HG02610 (cell line): ENCODE measurements at regions not wholly inside any gene's neighbourhood (a gene's known extent, or its start where the extent isn't known, plus 50 kb on each side); places are given as distances from the start of the nearest gene placed in this dataset.

ENCODE experiments used
- ATAC-seq: cut with Tn5 transposase; IDR thresholded peaks from one replicate; pipeline ENCODE4 v1.9.1; 2021; ENCODE audit warnings: mild to moderate bottlenecking, moderate library complexity; ENCODE audit not compliant: unreplicated experiment

DNA sequence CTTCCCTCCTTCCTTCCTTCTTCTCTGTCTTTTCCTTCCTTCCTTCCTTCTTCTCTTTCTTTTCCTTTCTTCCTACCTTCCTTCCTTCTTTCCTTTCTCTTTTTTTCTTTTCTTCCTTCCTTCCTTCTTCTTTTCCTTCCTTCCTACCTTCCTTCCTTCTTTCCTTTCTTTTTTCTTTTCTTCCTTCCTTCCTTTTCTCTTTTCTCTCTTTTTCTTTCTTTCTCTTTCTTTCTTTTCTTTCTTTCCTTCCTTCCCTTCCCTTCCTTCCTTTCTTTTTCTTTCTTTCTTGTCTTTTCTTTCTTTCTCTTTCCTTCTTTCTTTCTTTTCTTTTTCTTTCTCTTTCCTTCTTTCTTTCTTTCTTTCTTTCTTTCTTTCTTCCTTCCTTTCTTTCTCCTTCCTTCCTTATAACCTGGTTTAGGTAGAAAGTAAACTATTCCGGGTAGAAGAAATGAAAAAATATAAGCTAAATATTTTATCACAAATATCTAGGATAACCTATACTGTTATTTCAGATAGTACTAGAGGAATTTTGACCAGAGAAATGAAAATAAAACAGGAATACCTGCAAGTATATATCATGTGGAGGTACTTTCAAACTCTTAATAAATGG is 1741.8 kb upstream of the CDH9 start:
- no peak for ATAC-seq

DNA sequence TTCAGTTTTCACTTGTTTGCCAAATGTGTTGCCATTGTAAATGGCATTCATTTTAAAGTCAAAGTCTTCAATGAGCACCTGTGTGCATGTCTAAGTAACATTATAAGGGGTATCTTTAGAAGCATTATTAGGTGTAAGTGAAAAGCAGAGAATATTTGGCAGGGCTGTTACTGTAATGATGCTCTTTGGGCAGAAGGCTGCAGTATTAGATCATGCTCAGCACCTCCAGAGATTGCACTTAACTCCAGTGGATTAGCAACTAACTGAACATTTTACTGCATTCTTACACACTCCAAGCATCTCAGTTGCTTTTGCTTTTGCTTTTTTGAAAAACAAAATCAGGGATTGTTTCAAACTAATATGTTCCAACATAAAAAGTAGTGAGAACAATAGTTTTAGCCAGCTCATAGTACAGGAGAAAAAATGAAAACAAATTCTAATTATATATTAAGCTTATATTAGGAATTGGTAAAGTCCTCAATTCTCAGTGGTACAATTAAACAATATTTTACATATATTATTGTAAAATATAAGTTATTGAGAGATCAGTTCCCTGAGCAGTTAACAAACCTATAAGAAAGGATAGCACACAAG is 1740.9 kb upstream of the CDH9 start:
- no peak for ATAC-seq

DNA sequence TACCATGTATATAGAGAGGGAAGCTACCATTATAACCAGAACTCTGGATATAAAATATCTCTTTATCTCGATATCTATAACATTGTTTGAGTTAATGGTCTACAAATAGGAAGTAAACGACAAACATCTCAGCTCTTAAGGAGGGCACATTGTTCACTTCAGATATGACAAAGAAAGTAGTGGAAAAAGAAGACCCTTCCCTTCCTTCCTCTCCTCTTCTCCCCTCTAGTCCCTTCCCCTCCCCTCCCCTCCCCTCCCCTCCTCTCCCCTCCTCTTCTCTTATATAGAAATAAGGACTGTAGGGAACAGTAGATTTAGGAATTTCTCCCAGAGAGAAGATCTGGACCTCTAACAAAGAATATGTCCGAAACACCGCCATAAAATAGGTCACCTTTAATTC is 1731.9 kb upstream of the CDH9 start:
- no peak for ATAC-seq

DNA sequence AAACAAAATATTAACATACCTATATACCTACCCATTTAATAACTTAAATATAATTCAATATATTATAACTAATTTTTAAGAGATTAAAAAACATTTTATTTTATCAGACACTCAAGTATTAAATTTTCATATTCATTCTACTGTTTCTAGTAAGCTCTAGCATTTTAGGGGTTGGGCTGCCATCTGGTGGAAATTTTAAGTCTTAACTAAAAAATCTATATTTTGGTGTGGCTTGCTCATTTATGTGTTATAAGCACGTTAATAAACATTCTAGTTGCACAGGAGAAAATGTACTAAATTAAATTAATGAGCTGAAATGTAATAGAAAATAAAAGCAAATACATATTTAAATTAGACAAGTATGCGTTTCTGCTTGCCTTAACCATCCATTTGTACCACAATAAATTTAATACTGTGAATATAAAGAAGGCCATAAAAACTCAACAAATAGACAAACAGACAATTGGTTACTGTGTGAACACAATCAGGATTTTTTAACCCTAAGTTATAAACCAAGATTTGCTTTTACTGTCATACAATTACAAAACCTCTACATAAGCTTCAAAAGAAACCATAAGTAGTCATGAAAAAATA is 1728.3 kb upstream of the CDH9 start:
- no peak for ATAC-seq

DNA sequence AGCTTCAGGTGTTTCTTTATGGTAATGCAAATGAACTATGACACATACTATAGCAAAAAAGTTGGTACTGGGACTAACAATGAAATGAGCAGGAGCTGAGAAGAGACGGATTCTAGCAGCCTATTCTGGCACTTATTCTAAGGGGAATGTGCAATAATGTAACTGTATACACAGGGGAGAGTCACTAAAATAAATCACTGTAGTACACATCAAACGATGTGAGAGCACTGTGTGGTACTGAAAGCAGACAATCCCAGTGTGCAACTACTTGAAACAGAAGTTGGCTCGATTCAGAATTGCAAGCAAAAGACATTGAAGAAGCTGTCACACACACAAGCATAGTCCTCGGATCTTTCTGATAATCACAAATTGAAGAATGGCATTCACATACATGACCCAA is 1713.0 kb upstream of the CDH9 start:
- no peak for ATAC-seq

DNA sequence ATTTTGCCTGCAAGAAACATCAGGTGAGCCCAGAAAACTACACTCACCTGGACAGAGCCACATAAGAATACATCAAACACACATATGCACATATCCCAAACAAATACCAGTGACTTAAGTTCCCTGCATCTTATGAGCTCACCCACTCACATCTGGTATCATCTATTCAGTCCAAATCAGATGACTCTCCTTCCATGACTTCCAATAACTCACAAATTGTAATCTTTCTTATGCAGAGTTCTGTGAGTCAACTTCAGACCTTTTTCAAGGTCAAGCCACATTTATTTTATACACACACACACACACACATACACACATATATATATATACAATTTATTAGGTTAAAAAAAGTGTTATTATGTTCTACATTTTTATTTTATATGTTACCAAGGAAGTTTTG is 1711.9 kb upstream of the CDH9 start:
- ATAC-seq = no peak

DNA sequence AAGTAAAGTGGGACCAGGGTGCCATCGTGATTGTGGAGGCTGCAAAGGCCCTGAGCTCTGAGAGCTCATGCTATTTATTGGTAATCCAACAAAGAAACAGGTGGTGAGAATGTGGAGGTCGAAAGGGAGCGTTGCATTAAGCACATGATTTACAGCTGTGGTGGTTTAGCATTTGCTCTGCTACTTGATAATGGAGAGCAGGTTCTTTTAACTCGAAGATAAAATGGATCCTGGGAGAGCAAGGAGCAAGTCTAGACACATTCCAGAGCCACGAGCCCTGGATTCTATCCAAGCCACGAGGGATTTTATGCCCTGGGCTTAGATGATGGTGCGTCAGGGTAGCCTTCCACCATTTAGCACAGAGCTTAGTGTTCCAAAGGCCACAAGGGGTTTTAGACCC is 1710.1 kb upstream of the CDH9 start:
- no peak for ATAC-seq

DNA sequence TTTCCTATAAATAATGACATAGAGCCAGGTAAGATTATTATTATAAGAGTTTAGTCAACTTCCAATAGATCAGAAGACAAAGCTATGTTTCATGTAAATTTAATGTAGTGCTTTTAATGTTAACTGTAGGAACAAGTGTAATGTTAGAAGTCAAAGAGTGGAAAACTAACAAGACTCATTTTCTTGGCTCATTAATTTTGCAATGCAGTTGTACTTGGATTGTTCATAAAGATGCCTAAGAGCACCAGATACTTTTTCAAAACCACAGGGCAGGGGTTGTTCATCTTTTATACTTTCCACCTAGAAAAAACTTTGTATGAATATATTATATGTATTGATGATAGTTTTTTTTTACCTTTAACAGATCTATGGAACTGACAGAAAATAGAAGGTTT is 1705.3 kb upstream of the CDH9 start:
- ATAC-seq = no peak

DNA sequence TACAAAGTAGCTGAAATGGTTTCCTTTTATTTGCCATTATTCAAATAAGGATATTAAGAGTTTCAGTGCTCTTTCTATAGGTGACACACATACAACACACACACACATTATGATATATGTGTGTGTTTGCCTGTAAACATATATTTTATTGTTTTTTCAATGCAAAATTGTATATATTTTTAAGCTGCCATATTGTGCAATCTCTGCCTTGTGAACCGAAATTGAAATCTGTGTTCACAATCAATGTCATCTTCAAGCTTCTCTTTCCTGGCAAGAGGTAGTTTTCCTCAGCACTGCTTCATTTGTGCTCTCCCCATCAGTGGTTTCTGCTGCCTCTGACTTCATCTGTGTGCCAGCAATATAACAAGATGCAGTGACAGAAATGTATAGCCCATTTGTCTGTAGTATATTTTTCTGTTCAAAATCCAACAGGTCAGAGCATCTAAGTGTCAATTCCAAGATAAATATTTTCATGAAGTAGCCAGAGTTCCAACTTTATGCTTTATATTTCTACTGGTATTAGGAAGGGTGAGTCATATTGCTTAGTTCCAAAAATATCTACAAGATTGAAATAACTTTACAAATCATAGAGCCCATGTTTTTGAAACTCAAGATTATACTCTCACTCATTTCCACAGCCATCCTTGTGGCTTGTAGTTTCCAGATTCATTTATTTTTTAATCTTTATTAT is 1704.8 kb upstream of the CDH9 start:
- no peak for ATAC-seq

DNA sequence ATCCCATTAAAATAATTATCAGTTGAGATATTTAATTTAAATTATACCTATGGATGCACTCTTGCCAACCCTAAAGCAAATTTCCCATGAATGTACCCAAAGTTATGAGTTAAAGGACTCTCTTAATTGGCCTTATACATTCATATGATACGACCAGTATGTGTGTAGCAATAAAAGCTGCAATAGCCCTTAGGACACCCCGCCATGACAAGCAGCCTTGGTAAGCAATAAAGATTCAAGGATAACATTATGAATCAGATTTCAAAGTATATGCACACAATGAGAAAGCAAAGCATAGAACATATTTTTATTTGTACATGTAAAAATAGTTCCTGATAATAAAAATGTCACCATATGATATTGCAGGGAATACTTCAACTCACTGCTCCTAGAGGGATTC is 1699.3 kb upstream of the CDH9 start:
- no peak for ATAC-seq

DNA sequence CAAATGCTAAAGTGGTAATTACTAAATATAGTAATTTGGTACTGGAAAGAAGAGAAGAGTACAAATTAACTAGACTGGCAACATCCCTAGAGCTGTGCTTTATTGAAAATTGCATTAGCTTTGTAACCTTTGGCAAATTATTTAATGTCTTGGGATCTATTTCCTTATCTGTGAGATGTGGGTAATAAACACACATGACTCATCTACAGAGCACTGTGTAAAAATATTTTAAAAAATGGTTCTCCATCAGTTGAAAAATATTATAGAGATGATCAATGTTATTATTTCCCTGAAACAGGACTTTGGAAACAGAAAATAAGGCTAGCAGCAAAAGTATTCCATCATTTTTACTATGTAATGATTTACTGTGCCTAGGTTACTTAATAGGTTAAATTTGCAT is 1698.8 kb upstream of the CDH9 start:
- no peak for ATAC-seq

DNA sequence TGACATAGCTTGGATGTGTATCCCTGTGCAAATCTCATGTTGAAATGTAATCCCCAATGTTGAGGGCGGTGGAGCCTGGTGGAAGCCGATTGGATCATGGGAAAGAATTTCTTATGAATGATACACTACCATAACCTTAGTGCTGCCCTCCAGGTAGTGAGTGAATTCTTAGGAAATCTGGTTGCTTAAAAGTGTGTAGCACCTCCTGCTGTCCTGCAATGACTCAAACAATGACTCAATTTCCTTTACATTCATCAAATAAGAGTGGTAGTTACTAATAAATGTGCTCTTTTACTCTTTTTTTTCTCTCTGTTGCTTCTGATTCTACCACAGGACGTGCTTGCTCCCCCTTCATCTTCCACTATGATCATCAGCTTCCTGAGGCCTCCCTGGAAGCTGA is 1696.0 kb upstream of the CDH9 start:
- no peak for ATAC-seq

DNA sequence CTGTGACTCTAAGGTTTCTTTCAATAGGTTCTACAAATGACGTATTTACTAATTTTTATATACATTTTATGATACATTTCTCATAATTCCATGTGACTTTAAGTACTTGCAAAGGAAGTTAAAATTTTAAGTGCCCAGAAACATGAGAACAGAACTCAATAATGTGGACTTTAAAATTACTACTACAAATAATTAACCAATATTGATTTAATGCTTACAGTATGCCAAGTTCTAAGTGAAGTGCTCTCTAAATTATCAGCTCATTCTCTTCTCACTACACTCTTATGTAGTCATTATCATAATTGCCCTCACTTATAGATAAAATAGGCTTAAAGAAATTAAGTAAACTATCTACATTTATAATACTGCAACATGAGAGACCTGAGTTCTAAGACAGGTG is 1690.7 kb upstream of the CDH9 start:
- ATAC-seq = no peak

DNA sequence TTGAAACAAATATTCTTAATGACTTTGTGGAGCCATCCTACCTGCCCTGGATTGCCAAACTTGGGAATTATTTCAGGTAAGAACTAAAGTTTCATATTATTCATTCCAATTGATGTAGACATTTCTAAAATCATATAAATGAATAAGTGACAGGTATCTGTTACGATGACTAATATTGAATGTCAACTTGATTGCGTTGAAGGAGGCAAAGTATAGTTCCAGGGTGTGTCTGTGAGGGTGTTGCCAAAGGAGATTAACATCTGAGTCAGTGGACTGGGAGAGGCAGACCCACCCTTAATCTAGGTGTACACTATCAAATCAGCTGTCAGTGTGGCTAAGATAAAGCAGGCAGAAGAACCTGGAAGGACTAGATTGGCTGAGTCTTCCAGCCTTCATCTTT is 1688.4 kb upstream of the CDH9 start:
- ATAC-seq = no peak

DNA sequence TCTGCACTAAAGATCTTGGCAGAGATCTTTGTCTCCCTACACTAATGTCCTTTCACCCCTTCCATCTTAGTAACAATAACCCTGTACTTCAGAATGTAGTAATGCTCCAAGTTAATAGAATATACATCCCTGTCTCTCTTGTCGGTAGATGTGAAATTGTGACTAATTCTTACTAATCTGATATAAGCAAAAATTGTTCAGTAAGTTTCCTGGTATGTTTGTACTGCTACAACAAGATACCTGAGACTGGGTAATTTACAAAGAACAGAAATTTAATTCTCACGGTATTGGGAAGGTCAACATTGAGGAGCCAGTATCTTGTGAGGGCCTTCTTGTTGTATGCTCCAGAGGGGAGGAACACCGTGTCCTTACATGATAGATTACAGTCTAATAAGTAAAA is 1686.6 kb upstream of the CDH9 start:
- ATAC-seq = no peak

DNA sequence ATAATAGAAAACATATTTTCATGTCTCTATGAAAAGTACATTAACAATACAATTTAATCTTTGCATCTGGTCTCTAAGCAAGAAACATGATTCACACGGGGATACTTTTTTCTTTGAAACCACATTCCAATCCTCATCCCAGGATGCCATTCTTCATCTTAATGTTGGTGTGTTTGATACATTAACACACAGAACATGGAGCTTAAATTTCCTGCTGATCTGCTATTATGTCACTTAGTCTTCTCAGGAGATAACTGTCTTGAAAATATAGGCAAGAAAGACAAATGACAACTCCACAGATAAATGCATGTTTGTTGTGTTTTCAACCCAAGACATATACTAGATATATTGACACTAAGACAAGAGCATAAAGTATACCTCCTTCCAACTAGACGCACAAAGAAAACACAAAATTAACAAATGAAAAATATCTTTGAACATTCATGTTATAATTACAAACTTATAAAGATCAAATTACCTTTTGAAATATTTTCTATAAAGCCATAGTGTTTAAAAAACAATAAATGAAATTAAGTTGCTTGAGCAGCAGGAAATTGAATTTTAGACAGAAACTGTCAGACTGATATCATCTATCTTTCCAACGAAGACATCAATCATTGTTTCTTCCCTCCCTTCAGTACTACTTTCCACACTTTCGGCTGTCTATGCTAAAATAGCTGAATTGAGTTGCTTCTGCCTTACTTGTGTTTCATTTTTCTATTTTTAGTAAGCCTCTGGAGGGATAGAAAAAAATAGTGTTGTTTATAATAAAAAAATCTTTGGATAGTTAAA is 1676.7 kb upstream of the CDH9 start:
- no peak for ATAC-seq

DNA sequence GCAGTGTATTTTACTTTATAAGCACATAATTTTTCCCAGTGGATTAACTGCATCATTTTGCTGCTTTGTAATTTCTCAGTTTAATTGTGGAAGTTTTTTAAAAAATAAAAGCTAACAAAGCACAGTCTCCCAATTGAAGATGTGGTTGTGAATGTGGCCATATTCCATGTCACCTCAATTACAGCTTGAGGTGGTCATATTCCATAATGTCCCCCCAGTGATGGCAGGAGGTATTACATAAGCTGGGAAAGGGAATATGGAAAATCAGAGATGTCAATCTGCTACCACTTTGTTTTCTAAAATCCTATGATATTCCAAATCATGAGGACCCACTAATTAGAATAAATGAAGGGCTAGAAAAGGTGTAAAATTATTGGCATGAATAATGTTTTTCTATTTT is 1672.0 kb upstream of the CDH9 start:
- ATAC-seq = no peak

DNA sequence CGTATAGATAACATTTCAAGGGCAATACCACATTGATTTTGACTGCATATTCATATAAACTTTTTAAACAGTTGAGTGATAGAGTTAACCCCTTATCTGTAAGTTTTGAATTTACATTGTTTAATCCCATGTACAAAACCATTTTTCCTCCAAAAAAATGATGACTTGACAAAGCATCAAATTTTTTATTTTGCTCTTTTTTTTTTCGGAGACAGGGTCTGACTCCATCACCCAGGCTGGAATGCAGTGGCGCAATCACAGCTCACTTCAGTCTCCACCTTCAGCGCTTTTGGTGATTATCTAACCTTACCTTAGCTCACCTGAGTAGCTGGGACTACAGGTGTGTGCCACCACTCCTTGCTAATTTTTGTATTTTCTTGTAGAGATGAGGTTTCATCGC is 1670.1 kb upstream of the CDH9 start:
- ATAC-seq = no peak

DNA sequence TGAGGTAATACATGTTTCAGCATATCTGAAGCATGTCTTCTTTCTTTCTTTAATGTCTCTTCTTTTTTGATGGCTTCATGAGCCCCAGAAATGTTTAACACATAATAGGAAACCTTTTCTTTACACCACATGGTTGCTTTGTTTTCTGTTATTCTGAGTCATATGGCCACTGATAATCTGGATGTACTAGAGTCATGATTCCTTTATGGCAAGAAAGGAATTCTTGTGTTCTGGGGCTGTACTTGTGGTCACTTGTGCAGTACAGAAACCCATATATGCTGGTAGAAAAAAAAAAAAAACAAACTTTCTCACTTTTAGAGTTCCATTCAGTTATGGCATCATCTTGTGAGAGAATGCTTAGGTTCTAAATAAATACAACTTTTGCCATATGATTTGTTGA is 1669.3 kb upstream of the CDH9 start:
- no peak for ATAC-seq

DNA sequence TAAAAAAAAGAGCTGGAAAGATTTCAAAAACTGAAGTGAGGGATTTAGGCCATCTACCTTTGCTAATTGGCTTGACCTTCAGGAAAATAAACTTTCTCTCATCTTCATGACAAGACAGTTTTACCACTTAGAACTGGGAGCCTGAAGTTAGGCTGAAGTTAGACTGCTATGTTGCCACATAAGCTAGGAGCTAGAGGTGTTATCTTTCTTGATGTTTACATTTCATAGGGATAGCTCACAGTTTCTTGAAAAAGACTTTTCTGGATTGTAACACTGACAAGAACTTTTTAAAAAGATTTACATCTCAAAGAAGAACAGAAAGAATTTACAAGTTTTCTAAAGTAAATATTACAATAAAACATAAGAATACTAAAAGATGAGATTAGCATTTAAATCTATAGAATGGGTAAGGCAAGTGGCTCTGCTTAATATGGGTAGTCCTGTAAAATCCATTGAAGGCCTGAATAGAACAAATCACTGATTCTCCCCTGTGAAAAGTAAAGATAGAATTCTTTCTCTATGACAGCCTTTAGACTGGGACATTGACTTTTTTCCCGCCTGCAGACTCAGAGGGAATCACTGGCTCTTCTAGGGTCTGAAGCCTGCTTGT is 1665.4 kb upstream of the CDH9 start:
- no peak for ATAC-seq

DNA sequence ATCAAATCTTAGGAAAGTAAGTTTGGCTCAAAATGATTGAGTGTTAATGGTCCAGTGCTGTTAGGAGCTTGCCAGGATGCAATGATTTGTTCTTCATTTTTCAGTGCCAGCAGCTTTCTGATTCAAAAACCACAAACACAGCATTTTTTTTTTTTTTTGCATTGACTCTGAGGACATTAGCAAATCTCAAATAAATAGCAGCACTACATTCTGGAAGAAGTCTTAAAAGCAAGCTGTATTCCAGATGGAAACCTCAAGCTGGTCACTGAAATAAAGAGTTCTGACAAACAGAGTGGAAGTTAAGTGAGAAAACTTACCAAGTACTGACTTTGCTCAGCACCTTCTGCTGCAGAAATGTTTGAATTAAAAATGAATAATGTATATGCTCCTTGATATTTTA is 1653.1 kb upstream of the CDH9 start:
- ATAC-seq = no peak
